Occipital lobe (tissue), 1 donor: ENCODE measurements at regions not wholly inside any gene's neighbourhood (a gene's known extent, or its start where the extent isn't known, plus 50 kb on each side); places are given as distances from the start of the nearest gene placed in this dataset.
A peak's percentile ranks its signal among the peaks of the same experiment; 100 is the strongest.

ENCODE experiments used
- DNase-seq: peaks from one replicate; lab custom pipeline; 2025; lab: John Stamatoyannopoulos, UW

DNA sequence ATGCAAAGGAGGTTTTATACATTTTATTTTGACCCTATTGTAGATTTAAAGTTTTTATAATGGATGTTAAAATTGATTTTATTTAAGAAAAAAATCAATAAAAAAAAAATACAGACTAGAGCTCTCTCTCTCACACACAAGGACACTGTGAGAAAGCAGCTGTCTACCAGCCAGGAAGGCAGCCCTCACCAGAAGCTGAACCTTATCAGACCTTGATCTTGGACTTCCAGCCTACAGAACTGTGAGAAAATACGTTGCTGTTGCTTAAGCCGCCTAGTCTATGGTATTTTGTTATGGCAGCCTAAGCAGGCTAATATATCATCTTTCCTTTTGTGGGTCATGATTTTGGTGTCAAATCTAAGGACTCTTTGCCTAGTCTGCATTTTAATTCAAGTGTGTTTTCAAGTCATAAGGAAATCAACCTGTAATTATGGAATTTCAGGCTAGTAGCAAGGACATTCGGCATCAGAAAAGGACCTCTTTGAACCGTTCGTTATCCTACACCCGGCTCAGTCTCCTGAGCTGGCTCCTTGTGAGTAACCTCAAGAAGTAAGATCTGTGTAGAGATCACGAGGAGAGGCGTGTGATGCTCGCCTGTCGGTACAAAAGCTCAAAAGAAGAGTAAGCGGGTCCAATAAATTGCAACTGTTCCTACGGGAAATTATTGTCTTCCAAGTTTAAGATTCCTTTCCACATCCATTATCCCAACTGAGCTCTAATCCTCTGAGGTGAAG is 98.2 kb downstream of the PDCL3 start:
- DNase-seq, result no peak

GRCh38 chr2:100662866-100663265 is 100.1 kb downstream of the PDCL3 start:
- DNase-seq, result no peak

DNA sequence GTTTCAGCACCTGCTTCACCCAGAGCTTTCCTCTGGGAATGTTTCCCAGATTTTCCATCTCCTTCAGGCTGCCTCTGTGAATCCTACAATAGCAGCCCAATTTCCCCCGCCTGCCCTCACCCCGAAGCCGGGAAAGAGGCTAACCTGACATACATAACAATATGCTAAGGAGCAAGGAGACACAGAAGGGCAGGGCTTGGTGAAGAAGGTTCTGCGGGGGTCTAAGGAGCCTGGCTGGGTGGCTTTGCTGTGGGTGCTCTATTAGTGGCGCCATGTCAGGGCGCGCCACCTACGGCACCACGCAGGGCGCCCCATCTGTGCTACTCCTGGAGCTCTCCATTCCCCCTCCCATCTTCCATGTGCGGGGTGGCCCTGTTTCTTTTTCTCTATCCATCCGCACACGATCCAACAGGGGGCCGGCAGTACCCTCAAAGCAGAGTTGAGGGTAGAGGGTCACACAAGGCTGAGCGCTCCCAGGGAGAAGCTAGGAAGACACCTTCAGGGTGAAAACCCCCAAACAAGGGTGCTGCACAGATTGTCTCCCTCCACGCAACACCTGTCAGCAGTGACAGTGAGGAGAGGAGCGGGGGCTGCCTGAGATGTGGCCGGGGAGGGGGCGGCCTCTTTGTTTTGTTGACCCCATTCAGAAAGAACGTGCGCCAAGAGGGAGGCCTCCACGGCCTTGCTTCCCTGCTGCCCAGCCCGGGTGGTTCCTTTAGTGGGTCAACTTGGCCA is 101.4 kb downstream of the PDCL3 start:
- no peak for DNase-seq

DNA sequence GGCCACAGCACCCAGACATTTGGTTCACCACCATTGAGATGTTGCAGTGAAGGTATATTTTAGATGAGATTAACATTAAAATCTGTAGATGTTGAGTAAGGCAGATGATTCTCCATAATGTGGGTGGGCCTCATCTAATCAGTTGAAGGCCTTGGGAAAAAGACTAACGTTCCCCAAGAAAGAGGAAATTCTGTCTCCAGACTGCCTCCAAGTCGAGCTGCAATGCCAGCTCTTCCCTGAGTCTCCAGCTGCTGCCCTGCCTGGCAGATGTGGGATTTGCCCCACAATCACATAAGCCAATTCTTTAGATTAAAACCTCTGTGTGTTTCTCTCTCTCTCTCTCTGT is 101.9 kb downstream of the PDCL3 start:
- DNase-seq, result no peak

DNA sequence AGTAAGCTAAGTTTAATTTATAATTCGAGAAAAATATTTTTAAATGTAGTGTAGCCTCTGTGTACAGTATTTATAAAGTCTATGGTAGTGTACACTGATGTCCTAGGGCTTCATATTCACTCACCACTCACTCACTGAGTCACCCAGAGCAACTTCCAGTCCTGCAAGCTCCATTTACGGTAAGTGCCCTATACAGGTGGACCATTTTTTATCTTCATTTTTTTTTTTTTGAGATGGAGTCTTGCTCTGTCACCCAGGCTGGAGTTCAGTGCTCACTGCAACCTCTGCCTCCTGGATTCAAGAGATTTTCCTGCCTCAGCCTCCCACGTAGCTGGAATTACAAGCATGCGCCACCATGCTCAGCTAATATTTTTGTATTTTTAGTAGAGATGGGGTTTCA is 104.2 kb downstream of the PDCL3 start:
- no peak for DNase-seq

DNA sequence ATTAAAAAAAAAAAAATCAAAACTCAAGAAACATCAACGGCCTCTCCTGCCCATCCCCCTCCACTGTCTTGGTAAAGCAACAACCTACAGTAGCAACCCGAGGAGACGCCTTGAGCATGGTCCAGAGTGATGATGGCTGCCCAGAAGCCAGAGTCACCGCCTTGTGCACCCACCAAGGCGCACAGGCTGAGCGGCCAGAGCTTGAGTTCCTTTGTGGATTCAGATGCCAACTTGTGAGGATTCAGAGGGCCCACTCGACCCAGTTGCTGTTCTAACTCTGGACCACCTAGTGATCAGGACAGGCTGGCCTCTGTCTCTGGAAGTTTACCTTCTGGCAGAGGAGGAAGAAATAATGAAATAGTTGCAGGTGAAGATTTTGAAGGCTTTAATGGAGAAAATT is 105.0 kb downstream of the PDCL3 start:
- no peak for DNase-seq

DNA sequence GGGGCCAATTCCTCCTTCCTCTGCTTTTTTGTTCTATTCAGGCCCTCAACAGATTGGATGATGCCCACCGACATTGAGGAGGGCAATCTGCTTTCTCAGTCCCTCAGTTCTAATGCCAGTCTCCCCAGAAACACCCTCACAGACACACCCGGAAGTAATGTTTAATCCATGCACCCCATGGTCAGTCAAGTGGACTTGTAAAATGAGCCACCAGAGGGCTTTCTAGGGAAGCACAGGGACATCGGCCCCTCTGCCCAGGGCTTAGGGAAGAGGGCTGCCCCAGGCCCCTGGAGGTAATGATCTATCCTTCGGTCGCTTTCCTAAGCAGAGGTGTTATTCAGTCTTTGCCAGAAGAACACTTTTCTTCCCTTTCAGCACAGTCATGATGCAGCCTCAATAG is 107.4 kb downstream of the PDCL3 start:
- no peak for DNase-seq

DNA sequence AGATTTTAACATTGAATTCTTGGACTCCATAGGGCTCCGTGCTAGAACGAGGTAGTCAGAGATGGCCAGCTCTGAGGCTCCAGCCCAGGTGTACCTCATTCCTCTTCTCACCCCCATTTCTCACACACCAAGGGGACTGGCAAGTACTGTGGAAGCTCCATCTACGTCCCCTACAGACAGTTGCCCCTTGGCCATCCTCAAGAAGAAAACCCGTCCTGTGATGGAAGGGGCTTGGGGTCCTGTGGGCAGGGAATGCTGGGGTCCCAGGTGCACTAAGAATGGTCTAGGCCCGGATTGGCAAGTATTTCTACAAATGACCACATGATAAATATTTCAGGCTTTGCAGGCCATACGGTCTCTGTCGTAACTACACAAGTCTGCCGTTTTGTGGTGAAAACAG is 110.3 kb downstream of the PDCL3 start:
- no peak for DNase-seq

DNA sequence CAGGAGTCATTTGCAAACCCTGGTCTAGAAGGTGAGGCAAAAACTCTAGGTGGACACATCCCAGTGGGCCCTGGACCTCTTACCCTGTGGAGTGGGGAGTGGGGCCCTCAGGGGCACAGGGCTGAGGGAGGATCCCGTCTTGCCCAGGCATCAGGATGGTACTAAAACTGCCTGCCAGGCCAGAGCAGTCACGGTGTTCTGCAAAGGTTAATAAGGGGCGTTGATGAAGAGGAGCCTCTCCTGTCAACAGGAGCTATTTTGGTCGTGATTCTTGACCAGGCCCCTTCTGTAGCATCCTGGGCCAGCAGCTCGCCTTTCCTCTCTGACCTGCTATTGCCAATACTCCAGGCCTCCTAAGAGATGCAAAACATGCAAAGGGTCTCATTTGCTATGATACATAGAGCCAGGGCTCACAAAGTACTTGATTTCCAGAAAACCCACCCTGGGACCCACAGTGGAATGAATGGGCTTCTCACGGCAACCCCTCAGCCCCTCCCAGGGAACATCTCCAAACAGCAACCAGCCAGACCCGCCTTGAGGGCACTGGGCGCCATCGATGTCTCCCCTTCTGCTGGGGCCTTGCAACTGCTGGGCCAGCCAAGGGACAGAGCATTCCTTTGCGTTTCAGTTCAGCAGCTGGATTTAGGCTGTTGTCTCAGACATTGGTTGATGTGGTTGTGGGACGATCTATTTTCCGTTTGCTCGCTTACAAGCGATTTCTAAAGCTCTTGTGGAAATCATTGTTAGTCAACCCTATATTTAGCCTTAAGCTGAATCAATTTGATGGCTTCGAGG is 111.1 kb downstream of the PDCL3 start:
- DNase-seq, result no peak

- peak; percentile 21 for DNase-seq
These were observed 111.9 kb downstream of the PDCL3 start for GRCh38 chr2:100674666-100675065.

- no peak for DNase-seq
These were observed 112.6 kb downstream of the PDCL3 start for GRCh38 chr2:100675373-100675772.

DNA sequence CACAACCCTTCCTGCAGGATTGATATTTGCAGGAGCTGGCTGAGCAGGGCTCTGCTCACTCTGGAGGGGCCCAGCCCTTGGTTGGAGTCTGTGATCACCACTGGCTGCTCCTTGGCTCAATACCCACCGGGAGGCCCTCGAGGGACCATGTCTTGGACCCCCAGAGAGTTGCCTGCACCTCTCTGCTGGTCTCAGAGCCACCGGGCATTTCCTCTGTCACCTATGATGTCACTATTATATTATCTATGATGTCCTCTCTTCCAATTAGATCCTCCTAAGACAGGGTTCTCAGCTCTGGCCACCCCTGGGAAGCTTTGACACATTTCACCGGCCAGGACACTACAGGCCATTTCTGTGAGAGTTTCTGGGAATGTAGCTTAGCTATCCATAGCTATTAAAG is 113.1 kb downstream of the PDCL3 start:
- no peak for DNase-seq

DNA sequence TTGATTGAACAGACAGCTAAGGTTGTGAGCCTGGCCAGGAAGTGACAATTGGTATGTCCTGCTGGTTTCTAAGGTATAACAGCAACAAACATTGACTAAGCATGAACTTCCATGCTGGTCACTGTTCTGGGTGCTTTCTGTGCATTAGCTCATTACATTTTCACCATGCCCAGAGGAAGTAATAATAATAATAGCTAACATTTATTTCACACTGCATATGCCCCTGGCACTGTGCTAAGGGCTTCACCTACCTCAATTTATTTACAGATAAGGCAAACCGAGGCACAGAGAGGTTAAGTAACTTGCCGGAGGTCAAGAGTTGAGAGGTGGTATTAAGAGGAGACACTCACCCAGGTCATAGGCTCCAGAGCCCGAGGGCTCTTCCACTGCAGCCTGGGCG is 113.6 kb downstream of the PDCL3 start:
- no peak for DNase-seq

GRCh38 chr2:100677611-100678185 is 114.9 kb downstream of the PDCL3 start:
- DNase-seq, result no peak

DNA sequence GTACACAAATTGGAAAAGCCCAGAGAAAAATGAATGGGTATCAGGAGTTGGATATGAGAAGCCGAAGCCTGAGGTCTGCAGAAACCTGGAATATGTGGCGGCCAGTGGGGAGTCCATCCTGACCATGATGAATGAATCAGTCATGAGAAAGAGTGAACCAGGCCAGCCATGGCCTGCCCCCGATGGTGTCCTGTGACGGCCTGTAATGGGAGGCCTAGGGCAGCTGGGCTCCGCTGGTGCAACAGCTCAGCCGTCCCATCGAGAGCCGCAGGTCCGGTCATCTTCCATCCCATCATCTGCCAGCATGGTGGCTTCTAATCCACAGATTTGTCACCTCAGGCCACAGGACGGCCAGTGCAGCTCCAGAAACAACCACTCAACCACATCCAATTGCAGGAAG is 116.4 kb downstream of the PDCL3 start:
- no peak for DNase-seq

DNA sequence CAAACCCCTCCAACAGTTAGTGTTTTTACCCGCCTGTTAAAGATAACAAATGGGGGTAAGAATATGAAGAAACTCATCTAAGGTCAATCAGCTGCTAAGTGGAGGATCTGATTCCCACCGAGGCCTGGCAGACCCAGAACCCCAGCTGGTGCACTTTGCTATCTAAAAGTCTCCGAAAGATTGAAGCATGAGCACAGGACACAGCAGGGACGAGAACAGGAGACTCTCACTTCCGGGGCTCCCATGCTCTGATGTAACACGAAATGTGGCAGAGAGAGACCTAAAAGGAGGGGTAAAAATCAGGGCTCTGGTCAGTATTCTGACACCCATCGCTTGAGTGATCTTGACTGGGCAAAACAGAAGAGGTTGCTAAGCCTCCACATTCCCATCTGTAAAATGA is 119.7 kb downstream of the PDCL3 start:
- no peak for DNase-seq

GRCh38 chr2:100683231-100683630 is 120.4 kb downstream of the PDCL3 start:
- no peak for DNase-seq

DNA sequence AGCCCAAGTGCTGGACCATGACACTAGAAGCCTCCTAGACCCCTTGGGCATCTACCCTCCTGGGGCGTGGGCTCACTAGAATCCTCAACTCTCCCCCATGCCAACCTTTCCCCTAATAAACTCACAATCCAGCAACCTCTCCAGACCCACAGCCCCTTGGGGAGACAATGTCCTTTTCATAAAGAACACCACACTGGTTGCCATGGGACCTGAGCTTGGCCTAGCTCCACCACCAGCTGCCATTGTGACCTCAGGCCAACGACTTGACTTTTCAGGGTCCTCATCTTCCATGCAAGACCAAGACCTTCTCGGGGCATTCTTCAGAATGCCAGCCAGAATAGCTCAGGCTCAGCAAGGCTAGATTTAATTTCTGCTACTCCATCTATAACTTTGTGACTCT is 128.1 kb upstream of the NPAS2 start:
- DNase-seq, result no peak

DNA sequence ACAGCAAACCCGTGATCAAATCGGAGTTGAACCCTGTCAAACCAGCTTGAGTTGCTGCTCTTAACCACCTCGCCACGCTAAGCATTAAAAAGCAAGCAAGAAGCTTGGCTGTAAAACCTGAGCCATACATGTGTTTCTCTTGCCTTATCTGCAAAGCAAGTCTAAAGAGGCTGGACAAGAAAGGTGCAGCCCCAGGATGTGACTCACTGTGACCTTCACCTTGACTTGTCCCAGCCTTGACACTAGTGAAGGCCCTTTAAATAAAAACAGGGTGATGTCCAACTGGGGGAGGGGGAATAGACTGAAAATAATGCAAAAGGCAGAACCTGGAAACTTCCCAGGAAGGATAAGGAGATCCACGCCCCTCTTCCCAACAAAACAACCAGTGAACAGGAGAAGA is 127.6 kb upstream of the NPAS2 start:
- DNase-seq, result no peak

DNA sequence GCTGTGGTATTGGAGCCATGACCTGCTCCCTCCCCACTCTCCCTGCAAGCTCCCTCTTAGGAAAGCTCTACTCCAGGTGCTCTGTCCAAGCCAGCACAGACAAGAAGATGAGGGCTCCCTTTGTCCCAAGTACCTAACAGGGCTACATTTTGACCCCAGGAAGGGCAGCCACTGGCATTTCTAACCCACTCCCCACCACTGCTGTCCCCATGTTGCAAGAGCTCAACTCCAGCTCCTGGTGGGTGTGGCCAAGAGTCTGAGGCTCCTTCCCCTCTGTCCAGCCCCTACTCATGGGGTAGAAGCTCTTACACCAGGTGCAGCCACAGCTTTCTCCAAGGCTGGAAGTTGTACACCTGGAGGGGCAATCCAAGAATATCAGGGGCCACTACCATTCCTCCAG is 127.0 kb upstream of the NPAS2 start:
- no peak for DNase-seq

GRCh38 chr2:100699131-100699530 is 120.8 kb upstream of the NPAS2 start:
- DNase-seq, result no peak

DNA sequence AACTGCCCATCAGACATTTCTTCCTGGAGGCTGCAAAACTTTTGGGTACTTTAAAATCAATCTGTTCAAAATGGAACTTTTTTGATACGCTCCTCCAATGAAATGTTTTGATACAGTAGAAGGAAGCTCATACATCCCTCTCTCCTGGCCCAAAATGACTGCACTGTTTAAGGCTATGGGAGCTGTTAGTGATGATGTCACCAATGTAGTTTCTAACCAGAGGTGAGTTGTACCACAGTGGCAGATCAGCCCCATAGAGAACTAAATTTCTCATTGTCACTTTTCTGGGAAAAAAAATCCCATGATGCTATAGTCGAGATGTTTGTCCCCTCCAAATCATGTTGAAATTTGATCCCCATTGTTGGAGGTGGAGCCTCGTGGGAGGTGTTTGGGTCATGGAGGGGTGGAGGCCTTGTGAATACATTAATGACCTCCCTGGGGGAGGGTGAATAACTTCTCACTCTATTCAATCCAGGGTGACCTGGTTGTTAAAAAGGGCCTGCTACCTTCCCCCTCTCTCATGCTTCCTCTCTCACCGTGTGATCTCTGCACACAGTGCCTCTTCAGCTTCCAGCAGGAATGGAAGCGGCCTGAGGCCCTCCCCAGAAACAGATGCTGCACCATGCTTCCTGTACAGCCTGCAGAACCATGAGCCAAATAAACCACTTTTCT is 117.4 kb upstream of the NPAS2 start:
- DNase-seq, result no peak
